Uterus (tissue), 2 donors: ENCODE measurements at regions not wholly inside any gene's neighbourhood (a gene's known extent, or its start where the extent isn't known, plus 50 kb on each side); places are given as distances from the start of the nearest gene placed in this dataset.

Experiments
- CTCF ChIP-seq, 4 experiments: fragments of 200-600 bp in 2 of 4; fragments of 450-650 bp in 2 of 4; sonication (generic) in 2 of 4; IDR thresholded peaks; one replicate each; pipeline ENCODE4 v1.5.1; 2016 to 2019; ENCODE audit warnings: antibody characterized with exemption in 4 of 4, mild to moderate bottlenecking in 2 of 4, moderate library complexity in 1 of 4
- POLR2A ChIP-seq, 2 donors: fragments of 450-650 bp; IDR thresholded peaks; one replicate each; pipeline ENCODE4 v1.6.1; 2016; ENCODE audit warnings: antibody characterized with exemption in 2 of 2, mild to moderate bottlenecking in 1 of 2, moderate library complexity in 1 of 2

- no peak for TF ChIP-seq POLR2A (IDR thresholded peaks at IDR 0.05)
- no peak for TF ChIP-seq CTCF (IDR thresholded peaks at IDR 0.05)
These were observed 121.8 kb upstream of the CNTLN start for GRCh38 chr9:17013010-17013409.
